ENCODE measurements at regions not wholly inside any gene's neighbourhood (a gene's known extent, or its start where the extent isn't known, plus 50 kb on each side); places are given as distances from the start of the nearest gene placed in this dataset.

DNA sequence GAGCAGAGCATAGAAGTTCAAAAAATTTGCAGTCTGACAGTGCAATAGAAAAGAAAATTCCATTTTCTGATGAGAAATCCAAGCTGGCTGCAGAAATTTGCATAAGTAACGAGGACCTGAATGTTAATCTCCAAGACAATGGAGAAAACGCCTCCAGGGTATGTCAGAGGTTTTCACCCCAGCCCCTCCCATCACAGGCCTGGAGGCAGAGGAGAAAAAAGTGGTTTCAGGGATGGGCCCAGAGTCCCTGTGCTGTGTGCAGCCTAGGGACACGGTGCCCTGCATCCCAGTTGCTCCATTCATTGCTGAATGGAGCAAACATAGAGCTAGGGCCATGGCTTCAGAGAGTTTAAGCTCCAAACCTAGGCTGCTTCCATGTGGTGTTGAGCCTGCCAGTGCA is 327.9 kb upstream of the KHDRBS2 start:
- TF ChIP-seq, protein P1, sequence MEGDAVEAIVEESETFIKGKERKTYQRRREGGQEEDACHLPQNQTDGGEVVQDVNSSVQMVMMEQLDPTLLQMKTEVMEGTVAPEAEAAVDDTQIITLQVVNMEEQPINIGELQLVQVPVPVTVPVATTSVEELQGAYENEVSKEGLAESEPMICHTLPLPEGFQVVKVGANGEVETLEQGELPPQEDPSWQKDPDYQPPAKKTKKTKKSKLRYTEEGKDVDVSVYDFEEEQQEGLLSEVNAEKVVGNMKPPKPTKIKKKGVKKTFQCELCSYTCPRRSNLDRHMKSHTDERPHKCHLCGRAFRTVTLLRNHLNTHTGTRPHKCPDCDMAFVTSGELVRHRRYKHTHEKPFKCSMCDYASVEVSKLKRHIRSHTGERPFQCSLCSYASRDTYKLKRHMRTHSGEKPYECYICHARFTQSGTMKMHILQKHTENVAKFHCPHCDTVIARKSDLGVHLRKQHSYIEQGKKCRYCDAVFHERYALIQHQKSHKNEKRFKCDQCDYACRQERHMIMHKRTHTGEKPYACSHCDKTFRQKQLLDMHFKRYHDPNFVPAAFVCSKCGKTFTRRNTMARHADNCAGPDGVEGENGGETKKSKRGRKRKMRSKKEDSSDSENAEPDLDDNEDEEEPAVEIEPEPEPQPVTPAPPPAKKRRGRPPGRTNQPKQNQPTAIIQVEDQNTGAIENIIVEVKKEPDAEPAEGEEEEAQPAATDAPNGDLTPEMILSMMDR (IDR thresholded peaks at IDR 0.05): no peak
- H3K4me3 ChIP-seq: no peak overlapping the region
- no peak overlapping the region for H3K27ac ChIP-seq
- H3K9me3 ChIP-seq: no peaks in the 10 kb centered on the region
- no peaks in the 10 kb centered on the region for H3K27me3 ChIP-seq
- DNase-seq (ENCODE audit: low spot score in 2 of 2): no peak
- H3K4me1 ChIP-seq: no peaks in the 10 kb centered on the region
- intact Hi-C loops (cut with DNase I): no loop called here
- H3K36me3 ChIP-seq: no peaks in the 10 kb centered on the region

DNA sequence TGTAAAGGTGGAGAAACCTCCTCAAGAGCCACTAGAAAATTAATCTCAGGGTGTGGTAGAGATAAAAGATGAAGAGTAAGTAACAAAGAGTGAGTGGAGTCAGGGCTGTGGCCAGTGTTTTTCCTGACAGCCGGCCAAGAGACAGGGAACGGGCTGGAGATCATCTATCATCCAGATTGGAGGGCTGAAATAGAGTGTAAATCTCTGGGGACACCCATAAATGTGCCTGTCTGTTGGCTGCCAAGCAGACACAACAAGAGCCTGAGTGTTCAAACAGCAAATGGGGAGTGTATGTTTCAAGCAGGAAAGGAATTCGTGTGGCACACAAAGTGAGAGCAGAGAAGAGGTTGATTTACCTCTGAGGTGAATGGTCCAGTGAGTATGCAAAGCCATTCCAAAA is 326.4 kb upstream of the KHDRBS2 start:
- intact Hi-C loops (cut with DNase I): no loop called here
- TF ChIP-seq, protein P1 (IDR thresholded peaks at IDR 0.05): no peak

DNA sequence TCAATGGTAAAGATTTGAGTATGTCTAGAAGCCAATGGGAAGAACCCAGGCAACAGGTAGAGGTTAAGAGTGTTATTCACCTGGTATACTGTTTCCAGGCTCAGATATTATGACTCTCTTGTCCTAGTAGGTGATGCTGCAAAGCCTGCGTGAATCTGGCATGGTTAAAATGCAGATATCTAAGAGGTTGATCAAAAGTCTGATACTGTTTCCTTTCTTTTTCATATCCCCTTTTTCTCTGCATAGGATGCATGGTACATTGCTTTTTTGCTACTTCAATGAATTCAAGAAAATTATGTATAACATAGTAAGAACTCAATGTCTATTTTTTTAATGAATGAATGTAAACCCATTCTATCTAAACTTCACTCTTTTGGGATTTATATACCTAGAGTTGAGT is 284.3 kb upstream of the KHDRBS2 start:
- Histone ChIP-seq H3K4me3 (no peak overlapping the region), H3K36me3 (no peaks in the 10 kb centered on the region), H3K27me3 (no peaks in the 10 kb centered on the region), H3K4me1 (no peaks in the 10 kb centered on the region), H3K9me3 (no peaks in the 10 kb centered on the region), H3K27ac (no peak overlapping the region)
- intact Hi-C loops (cut with DNase I): no loop called here
- TF ChIP-seq, protein P1 (IDR thresholded peaks at IDR 0.05): no peak
- DNase-seq (ENCODE audit: low spot score in 2 of 2): no peak

More for the DNA sequence above, 326.4 kb upstream of the KHDRBS2 start:
- no peaks in the 10 kb centered on the region for H3K36me3 ChIP-seq
- no peaks in the 10 kb centered on the region for H3K4me1 ChIP-seq
- H3K9me3 ChIP-seq: no peaks in the 10 kb centered on the region
- no peak overlapping the region for H3K27ac ChIP-seq
- no peaks in the 10 kb centered on the region for H3K27me3 ChIP-seq
- no peak for DNase-seq (ENCODE audit: low spot score in 2 of 2)
- H3K4me3 ChIP-seq: no peak overlapping the region

DNA sequence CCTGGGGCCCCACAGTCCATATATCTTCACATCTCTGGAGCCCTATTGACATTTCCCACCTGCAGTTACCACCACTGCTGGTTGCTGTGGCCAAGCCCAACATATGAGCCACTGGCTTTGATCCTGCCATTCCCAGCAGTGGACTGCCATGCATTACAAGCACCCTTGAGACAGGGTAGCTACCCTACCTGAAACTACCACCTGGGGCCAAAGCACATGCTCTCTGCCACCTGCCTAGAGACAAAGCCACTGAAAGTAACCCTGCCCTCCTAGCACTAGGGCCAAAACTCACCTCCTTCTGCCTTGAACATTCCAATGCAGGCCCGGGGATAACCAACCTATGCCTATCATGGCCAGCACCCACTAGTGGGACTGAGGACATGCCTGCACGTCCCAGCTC is 255.5 kb upstream of the KHDRBS2 start:
- Histone ChIP-seq H3K27ac (no peak overlapping the region), H3K4me1 (no peaks in the 10 kb centered on the region), H3K36me3 (no peaks in the 10 kb centered on the region), H3K4me3 (no peak overlapping the region), H3K9me3 (no peaks in the 10 kb centered on the region), H3K27me3 (no peaks in the 10 kb centered on the region)
- no peak for DNase-seq (ENCODE audit: low spot score in 2 of 2)
- TF ChIP-seq, protein P1 (IDR thresholded peaks at IDR 0.05): no peak
- intact Hi-C loops (cut with DNase I): no loop called here

DNA sequence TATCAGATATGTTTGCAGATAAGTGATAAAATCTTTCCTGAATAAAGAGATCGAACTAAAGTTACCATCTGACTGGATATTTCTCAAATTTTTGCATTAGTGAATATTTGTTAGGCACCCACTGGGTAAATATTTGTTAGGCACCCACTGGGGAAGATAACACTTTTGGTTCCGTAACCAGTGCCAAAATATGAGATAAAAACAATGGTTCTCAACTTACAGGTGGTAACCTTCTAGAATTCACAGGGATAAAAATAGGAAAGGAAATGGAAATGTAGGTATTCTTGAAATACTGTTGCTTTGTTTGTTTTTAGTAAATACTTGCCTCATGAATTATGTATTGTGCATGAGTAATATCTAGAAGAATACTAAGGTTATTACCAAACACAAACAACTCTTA is 245.0 kb upstream of the KHDRBS2 start:
- TF ChIP-seq, protein P1 (IDR thresholded peaks at IDR 0.05): no peak
- Histone ChIP-seq H3K4me3 (no peak overlapping the region), H3K36me3 (no peaks in the 10 kb centered on the region), H3K4me1 (no peaks in the 10 kb centered on the region), H3K27me3 (no peaks in the 10 kb centered on the region), H3K9me3 (no peaks in the 10 kb centered on the region), H3K27ac (no peak overlapping the region)
- intact Hi-C loops (cut with DNase I): no loop called here
- DNase-seq (ENCODE audit: low spot score in 2 of 2): no peak

DNA sequence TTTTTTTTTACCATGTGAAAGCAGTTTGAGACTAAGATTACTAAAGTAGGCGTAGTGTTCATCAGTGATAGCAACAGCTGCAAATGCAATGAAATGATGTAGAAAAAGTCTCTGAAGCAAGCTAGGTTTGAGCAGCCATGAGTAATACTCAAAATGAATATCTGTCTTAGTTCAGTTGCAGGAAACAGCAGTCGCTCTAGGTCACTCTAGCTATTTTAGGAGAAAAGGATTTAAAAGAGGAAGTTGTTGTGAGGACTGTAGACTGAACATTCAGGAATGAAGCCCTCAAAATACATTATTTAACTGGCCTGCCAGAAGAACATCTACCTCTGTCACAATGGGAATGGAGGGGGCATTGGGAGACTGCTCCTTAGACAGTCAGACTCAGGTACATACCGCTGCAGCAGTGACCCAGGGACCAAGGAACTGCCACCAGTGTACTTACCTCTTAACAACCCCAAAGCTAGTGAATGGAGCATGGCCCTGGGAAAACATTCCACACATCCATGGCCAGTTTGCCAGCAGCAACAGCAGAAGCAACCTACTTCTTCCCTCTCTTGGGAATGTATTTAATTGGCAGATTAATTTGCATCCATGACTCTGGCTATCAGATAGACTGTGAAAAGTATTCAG is 243.0 kb upstream of the KHDRBS2 start:
- intact Hi-C loops (cut with DNase I): no loop called here
- H3K36me3 ChIP-seq: no peaks in the 10 kb centered on the region
- H3K9me3 ChIP-seq: no peaks in the 10 kb centered on the region
- TF ChIP-seq, protein P1 (IDR thresholded peaks at IDR 0.05): no peak
- no peaks in the 10 kb centered on the region for H3K27me3 ChIP-seq
- no peaks in the 10 kb centered on the region for H3K4me1 ChIP-seq
- H3K4me3 ChIP-seq: no peak overlapping the region
- DNase-seq (ENCODE audit: low spot score in 2 of 2): no peak
- no peak overlapping the region for H3K27ac ChIP-seq

All from ascending aorta (tissue), 2 donors.